GM19023 (cell line): ENCODE measurements at regions not wholly inside any gene's neighbourhood (a gene's known extent, or its start where the extent isn't known, plus 50 kb on each side); places are given as distances from the start of the nearest gene placed in this dataset.
"Not testable (repeated sequence)": the region's sequence is repeated elsewhere in the genome, so short reads cannot be mapped to it uniquely, and the experiment has no call there.

ENCODE experiments used
- ATAC-seq: cut with Tn5 transposase; IDR thresholded peaks from one replicate; pipeline ENCODE4 v1.9.1; 2021; ENCODE audit warnings: mild to moderate bottlenecking, moderate library complexity; ENCODE audit not compliant: unreplicated experiment

DNA sequence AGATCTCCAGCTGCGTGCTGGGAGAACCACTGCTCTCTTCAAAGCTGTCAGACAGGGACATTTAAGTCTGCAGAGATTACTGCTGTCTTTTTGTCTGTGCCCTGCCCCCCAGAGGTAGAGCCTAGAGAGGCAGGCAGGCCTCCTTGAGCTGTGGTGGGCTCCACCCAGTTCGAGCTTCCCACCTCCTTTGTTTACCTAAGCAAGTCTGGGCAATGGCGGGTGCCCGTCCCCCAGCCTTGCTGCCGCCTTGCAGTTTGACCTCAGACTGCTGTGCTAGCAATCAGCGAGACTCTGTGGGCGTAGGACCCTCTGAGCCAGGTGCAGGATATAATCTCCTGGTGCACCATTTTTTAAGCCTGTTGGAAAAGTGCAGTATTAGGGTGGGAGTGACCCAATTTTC is 128.6 kb downstream of the ACTR3 start:
- not testable (repeated sequence) for ATAC-seq

DNA sequence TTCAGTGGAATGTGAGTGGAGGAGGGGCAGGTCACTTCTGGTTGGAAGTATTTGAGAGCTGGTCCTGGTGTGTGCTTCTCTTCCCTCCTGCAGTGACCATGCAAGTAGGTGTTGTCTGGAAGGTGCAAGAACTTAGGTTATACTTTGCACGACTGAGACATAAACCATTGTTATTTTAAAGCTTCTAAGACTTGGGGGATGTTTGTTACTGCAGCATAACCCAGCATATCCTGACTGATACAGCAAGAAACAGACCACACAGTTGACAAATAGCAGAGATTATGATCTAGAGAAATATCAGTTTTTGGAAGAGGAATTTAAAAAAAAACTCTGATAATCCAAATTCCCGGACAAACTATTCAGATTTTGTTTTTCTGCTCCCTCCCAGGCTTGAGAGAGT is 130.8 kb downstream of the ACTR3 start:
- ATAC-seq: no peak

DNA sequence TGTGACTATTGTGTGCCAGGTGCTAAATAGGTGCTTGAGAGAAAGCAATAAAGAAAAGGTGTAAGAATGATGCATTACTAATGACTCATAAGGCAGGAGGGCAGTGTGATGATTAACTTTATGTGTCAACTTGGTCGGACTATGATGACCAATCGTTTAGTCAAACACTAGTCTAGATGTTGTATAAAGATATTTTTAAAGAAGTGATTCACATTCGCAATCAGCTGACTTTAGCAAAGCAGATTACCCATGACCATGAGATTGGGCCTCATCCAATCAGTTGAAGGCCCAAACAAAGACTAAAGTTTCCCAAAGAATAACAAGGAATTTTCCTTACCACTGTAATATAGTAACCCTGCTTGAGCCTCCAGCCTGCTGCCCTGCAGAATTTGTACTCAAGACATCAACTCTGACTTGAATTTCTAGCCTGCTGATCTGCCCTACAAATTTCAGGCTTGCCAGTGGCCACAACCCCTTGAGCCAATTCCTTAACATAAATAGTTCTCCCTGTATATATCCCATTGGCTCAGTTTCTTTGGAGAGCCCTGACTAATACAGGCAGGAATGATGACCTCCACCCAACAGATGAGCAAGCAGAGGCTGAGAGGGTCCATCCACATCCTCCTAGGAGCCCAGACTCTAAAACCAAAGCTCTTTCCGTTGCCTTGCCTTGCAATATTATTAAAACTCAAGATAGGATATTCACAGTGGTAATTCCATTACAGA is 132.6 kb downstream of the ACTR3 start:
- ATAC-seq: no peak

DNA sequence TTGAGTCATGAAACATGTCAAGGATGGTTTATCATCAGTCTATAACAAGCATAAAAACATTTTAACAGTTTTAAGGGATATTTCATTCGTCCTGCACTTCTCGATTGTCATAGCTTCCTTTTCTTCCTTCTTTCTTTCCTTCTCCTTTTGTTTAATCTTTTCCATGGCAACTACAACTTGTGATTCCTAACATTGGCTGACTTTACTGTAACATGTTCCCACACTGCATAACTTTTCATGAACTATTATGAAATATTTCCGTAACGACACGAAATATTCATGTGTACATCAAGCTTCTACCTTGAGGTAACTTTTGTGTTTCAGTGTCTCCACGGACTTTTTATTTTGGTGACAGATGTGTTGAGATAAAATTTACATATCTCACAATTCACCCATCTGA is 134.4 kb downstream of the ACTR3 start:
- ATAC-seq: no peak

DNA sequence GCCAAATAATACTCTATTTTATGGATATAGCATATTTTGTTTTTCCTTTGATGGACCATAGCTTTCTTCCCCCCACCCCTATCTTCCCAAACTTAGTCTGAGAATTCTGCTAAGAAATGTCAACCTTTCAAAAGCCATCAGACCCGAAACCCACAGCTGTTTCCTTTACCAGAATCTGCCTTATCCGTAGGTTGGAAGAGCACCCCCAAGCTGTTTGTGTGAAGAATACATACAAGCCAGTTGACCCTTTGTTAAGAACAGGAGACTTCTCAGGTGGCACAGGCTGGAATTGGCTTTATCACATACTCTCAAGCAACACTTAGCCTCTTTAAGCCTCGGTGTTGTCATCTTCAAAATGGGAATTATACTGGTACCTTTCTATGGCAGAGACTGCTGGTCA is 135.1 kb downstream of the ACTR3 start:
- no peak for ATAC-seq

DNA sequence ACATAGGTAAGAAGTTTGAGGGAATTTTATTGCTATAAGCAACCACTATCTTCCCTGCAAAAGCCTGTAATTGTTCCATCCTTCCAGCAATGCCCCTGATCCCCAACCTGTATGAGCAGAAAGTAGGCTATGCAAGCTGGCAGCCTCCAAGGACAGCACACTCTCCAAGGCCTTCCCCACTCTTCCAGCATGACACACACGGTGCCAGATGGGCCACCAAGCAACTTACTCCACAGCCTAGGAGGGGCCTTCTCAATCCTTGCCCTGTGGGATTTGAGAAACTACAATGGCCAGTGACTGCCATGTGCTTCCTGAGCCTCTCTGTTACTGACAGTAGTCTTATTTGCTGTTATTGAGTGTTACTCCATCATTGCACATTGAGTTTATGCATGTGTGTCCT is 137.5 kb downstream of the ACTR3 start:
- ATAC-seq: no peak

DNA sequence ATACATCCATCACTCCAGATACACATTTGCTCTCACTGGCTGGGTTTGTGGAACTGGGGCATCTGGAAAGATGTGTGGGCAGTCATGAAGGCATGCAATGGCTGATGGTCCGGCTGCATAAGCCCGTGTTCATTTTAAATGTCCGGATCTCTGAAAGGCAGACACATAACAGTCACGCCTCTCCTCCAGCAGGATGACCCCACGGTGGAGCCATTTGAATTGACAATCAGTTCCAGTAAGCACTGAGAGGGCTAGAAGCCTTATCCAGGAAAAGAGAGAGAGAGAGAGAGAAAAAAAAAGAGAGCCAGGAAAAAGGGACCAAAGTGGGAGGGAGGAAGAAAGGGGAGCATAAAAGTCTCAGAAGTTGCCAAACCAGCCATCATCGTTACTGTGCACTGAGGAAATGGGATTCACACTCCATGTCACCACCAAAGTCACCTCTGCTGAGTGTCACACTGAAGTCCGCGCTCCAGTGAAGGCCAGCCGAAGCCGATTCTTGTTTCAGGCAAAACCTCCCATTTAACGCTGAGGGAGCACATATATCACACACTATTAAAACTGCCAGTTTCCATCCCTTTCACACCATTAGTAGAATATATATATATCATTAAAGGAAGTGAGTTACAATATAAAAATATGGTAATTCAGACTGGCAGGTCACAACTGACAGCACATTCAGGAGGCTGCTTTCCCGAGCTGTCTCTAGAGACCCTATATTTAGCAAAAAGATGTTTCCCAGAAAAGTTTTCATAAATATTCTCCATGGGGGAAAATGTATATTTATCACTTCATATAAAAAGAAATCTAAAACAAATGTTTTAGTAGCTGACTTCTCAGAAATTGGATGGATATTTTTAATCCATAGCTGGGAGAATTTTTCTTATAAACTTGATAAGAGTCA is 142.0 kb downstream of the ACTR3 start:
- no peak for ATAC-seq

DNA sequence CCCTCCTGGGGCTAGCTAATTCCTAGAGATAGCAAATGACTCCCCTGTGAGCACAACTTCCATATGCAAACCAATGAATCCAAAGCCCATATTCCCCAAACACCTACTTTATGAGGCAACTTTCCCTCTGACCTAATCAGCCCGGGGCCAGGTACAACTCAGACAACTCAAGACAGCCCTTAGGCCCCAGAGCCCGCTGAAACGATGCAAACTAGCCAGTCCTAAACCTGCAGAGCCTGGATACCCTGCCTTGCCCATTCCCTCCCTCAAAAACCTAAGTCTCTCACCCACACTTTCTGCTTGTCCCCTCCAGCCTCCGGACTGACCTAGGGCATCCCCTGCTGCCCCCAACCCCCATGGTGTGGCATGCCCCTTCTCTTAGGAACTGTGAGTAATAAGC is 142.8 kb downstream of the ACTR3 start:
- ATAC-seq: no peak

DNA sequence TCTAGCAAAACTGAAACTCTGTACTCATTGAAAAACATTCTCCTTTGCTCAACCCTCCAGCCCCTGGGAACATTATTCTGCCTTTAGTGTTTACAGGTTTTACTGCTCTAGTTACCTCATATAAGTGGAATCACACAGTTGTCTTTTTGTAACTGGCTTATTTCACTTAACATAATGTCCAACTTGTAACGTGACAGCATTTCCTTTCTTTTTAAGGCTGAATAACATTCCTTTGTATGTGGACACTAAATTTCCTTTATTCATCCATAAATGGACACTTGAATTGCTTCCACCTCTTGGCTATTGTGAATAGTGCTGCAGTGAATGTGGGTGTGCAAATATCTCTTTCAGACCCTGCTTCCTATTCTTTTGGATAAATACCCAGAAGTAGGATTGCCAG is 144.9 kb downstream of the ACTR3 start:
- ATAC-seq: no peak

DNA sequence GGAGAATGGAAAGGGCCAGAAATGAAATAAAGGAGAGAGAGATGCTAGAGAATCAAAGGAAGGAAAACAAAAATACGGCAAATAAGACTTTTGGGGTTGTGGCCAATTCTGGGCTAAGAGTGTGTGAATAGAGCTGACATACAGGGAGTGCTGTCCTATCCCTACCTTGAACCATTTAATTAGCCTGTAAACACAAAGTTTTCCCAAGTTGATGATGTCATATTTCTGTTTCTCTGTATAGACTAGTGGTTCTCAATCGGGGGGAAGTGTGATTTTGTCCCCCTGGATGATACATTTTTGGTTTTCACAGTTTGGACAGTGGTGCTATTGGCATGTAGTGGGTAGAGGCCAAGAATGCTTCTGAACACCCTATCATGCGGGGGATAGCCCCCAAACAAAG is 148.8 kb downstream of the ACTR3 start:
- no peak for ATAC-seq

DNA sequence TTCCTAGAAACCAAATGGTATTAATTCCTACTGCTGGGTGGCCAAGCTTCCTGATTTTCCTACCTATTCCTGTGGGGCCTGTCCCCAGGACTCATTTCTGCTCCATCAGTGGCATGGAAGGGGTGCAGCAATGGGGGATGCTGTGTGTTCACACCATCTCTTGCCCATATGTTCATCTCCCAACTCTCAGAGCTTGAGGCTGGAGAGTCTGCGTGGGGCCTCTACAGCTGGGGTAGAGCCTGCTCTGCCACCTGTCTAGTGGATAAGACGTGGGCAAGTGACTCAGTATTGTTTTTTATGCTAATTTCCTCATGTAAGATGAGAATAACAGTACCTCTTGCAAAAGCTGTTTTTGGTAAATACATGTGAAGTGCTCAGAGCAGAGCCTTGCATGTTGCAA is 149.8 kb downstream of the ACTR3 start:
- ATAC-seq: no peak

DNA sequence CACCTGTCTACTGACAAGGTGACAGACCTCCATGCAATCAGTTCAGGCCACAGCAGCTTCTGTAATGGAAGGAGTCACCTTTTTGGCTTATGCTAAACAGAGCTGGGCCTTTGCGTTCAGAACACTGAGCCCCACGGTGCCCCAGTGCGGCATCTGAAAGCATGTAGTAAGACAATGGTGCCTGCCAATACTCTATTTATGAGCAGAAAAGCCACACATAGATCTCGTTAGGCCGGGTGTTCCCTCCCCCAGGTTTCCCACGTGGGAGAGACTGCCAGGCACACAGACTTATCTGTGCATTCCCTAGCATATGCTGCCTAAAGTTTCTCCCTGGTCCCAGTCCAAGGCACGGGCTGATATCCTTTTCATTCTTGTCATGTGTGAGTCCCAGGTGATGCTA is 150.9 kb downstream of the ACTR3 start:
- no peak for ATAC-seq

DNA sequence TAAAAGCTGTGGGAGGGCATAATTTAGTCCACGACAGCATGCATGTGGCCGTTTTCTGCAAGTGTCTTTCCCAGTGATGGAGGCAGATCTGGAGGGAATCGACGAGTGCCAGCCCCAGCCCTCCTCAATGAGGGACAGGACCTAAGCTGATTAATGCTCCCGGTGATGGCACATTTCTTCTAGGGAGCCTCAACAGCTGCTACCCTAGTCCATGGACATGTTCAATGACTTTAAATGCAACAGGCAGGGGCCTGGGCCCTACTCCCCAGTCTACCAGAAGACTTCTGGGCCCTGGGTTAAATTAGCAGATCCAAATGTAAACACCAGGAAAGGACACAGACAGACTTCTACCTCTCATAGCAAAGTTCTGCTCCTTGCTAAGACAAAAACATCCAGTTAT is 155.1 kb downstream of the ACTR3 start:
- no peak for ATAC-seq

DNA sequence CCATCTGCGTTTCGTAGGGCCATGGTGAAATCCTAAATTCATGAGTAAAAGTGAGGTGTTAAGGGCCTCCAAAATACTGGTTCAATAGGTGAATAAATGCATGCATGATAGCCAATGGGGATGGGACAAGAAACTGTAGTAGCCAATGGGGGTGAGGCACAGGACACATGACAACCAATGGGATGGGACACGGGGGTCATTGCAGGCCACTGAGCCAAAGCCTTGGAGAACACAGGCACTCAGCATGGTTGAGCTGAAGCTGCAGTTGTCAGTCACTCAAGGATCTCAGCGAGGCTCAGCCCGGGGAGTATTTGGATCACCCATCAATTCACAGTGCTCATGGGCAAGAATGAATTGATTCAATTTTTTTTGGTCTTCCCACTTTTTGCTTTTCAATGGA is 156.5 kb downstream of the ACTR3 start:
- ATAC-seq: no peak

DNA sequence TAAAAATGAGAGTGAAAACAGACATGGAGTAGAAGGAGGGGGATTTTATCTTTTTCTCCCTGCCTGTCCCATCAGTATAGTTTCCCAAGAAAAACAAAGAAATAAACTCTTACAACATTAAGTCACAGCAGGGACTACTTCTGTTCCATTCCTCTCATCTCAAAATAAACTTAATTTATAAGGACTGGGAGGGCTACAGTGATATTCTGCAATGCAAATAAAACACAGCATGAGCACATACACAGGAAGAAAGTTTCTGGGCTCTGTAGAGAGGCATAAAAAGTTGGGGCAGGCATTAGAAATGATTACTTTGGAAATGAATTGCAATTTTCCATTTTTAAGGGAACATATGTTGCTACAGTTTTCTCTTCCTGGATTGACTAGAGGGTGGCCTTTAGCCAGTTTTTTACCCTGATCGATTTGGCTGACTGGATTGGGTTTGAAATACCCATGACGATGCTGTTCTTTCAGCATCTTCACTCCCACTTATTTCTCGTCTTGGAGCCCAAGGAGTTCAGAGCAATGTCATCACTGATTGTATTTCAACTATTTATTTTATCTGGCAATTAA is 157.1 kb downstream of the ACTR3 start:
- ATAC-seq: no peak

DNA sequence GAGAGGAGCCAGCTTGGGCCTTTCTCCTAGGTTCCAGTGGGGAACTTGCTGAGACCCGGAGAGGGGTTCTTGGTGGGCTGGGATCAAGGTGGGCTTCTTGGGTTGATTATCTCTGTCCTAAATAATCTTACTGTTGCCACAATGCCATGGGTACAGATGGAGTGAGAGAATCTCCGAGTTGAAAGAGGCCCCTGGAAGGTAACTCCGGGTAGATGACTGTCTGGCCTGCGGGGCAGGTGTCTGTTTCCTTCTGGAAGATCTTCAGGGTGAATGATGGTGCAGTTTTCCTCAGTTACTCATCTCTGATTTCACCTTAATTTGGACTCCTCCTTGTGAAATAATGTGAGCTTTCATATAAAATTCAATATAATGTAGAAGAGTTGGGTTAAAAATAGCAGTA is 159.4 kb downstream of the ACTR3 start:
- no peak for ATAC-seq

DNA sequence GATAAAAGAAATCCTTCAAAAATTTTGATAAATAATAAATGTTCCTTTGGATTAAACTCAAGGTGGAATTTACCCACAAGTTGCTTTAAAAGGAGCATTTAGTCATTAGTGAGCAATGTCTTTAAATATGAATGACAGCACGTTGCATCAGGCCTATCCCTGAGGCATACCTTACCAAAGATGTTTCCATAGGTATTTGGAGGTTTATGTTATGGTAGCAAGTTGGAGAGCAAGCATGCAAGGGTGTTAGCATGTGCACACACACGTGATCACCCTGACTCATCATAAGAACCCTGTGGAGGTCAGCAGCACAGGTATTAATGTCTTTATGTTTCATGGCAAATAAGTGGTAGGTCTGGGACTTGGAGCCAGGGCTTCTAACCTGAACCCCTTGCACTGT is 159.9 kb downstream of the ACTR3 start:
- no peak for ATAC-seq

DNA sequence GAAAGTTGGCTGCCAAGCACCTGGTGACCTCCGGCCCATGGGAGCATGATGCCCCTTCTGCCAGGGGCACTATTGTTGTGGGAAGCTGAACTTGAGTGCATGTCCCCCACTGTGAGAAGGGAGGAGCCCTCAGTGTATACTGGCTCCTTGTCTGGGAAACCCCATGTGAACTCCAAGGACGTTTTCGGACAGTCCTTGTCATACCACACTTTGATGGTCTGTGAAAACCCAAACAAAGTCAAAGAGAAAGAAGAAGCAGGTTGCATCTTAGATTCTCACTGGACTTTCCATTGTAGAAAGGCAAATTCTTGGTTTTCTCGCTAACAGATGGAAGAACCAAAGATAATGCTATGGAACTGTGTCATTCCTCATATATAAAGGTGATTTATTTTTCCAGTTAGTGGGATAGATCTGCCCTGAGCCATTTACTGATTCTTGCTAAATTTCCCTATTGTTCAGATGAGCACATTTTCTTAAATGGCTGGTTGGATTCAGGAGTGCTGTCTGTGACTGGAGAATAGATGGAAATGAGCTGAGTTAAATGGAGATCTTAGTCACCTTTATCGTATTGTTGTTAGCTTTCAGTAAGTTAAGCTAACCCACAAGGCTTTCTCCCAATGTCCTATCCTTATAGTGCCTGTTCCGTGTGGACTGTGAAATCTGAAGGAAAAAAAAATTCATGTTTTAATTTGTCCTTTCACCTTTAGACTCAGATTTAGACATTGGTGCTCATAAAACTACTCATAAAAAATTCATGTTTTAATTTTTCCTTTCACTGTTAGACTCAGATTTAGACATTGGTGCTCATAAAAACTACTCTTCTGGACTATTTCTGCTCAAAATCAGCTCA is 166.6 kb downstream of the ACTR3 start:
- ATAC-seq: peak; percentile 83

DNA sequence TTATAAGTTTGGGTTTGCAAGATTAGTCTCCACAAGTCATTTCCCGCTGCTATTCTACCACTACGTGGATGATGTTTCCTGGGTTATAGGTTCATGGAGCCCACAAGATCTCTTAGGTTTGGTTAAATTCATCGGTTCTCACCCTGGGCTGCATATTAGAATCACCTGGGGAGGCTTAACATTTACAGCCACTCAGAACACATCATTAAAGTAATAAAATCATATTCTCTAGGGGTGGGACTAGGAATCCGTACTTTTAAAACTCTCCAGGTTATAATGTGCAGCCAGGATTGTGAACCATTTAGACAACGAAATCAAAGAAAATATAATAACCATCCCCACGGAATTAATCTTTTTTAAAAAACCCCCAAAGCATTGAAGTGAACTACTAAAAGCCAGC is 167.7 kb downstream of the ACTR3 start:
- no peak for ATAC-seq

DNA sequence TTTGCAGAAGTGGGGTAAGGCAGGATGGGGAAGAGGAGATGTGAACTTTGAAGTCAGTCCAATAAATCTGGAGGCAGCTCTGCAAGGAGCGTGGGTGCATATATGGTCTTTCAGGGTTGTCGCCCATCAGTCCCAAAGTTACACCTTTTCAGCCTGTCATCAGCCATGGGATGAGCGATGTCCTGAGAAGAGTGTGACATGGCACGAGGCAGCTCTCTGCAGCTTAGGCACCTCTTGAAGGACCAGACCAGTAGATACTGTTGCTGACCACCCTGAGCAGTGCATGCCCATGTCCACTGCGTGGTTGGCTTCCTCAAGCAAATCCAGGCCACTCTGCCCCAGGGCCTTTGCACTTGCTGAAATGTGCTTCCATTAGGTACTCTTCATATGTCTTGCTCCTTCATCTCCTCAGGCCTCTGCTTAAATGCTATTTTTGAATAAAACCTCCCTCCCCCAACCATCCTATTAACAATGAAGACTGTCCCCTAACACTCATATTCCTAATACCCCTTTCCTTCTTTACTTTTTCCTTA is 171.7 kb downstream of the ACTR3 start:
- ATAC-seq: no peak

DNA sequence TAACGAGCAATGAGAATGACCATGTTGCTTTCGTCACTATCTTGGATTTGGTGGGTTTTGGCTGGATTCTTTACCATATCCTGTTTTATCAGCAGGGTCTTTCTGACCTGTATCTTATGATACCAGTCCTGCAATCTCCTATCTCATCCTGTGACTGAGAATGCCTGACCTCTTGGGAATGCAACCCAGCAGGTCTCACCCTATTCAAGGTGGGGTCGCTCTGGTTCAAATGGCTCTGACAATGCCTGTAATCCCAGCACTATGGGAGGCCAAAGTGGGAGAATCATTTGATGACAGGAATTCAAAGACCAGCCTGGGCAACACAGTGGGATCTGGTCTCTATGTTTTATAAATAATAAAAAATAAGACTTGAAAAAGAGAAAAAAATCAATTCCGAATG is 173.5 kb downstream of the ACTR3 start:
- no peak for ATAC-seq
